Gastroesophageal sphincter (tissue), 3 donors: ENCODE measurements at regions not wholly inside any gene's neighbourhood (a gene's known extent, or its start where the extent isn't known, plus 50 kb on each side); places are given as distances from the start of the nearest gene placed in this dataset.

Experiments
- CTCF ChIP-seq, 4 experiments: fragments of 200-600 bp in 2 of 4; fragments of 450-650 bp in 2 of 4; sonication (generic) in 1 of 4; IDR thresholded peaks; one replicate each; pipeline ENCODE4 v1.5.1; 2017 to 2019; ENCODE audit warnings: antibody characterized with exemption in 4 of 4, mild to moderate bottlenecking in 2 of 4, moderate library complexity in 2 of 4
- POLR2A ChIP-seq, 2 donors: fragments of 450-650 bp; IDR thresholded peaks; one replicate each; pipeline ENCODE4 v1.6.1; 2017; ENCODE audit warnings: antibody characterized with exemption in 2 of 2, mild to moderate bottlenecking in 2 of 2, moderate library complexity in 1 of 2
- POLR2AphosphoS5 ChIP-seq: sonication (generic); formaldehyde crosslinking; IDR thresholded peaks from one replicate; pipeline ENCODE4 v1.6.1; 2017; ENCODE audit warnings: antibody characterized with exemption

GRCh38 chr12:107178776-107179175 lies 85.4 kb upstream of the CRY1 start:
- no peak for TF ChIP-seq CTCF (IDR thresholded peaks at IDR 0.05)
- TF ChIP-seq POLR2AphosphoS5, result no peak
- TF ChIP-seq POLR2A (IDR thresholded peaks at IDR 0.05), result no peak
